WERI-Rb-1 (cell line): ENCODE measurements at regions not wholly inside any gene's neighbourhood (a gene's known extent, or its start where the extent isn't known, plus 50 kb on each side); places are given as distances from the start of the nearest gene placed in this dataset.

Source experiments
- DNase-seq: peaks from one replicate; pipeline ENCODE4 v3.0.0-alpha.2; 2020
- H3K27ac ChIP-seq: fragments of 250-450 bp; sonication (Bioruptor Pico); 2 replicates; pipeline ENCODE4 v1.5.1; 2020; ENCODE audit warnings: mild to moderate bottlenecking, moderate library complexity
- H3K27me3 ChIP-seq: fragments of 250-450 bp; sonication (Bioruptor Pico); 2 replicates; pipeline ENCODE4 v1.5.1; 2021; ENCODE audit warnings: mild to moderate bottlenecking, low read depth, moderate library complexity; ENCODE audit not compliant: insufficient read depth, severe bottlenecking
- H3K36me3 ChIP-seq: fragments of 250-450 bp; sonication (Bioruptor Pico); 2 replicates; pipeline ENCODE4 v1.5.1; 2020; ENCODE audit warnings: mild to moderate bottlenecking, moderate library complexity
- H3K4me3 ChIP-seq: 2 replicates; pipeline ENCODE4 v1.5.1; 2011; ENCODE audit warnings: low read depth, mild to moderate bottlenecking, control low read depth, low read length
- H3K9me3 ChIP-seq: fragments of 250-450 bp; sonication (Bioruptor Pico); 2 replicates; pipeline ENCODE4 v1.5.1; 2021; ENCODE audit warnings: mild to moderate bottlenecking, moderate library complexity; ENCODE audit not compliant: severe bottlenecking
- TF ChIP-seq, protein P1 (sequence below): IDR thresholded peaks from 2 replicates; pipeline ENCODE4 v1.5.1; 2011; ENCODE audit warnings: low read depth, mild to moderate bottlenecking, control low read depth, inconsistent platforms, low read length

DNA sequence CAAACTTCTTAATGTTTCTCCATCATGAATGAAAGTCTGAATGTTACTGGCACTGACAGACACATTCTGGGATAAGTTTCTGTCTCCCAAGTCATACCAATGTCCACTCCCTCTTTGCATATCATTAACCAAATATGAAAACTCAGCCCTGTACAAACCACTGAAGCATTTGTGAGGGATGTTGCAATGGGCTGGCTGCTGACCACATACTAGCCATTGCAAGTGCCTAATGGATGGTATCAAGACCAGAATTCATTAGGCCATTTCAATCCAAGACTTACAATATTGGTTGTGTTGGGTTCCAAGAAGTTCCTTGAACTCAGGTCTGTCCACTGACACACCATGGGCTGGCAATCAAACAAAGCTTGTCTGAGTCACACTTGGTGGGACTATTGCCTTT, 73.8 kb downstream of the CBLN2 start:
- TF ChIP-seq, protein P1, sequence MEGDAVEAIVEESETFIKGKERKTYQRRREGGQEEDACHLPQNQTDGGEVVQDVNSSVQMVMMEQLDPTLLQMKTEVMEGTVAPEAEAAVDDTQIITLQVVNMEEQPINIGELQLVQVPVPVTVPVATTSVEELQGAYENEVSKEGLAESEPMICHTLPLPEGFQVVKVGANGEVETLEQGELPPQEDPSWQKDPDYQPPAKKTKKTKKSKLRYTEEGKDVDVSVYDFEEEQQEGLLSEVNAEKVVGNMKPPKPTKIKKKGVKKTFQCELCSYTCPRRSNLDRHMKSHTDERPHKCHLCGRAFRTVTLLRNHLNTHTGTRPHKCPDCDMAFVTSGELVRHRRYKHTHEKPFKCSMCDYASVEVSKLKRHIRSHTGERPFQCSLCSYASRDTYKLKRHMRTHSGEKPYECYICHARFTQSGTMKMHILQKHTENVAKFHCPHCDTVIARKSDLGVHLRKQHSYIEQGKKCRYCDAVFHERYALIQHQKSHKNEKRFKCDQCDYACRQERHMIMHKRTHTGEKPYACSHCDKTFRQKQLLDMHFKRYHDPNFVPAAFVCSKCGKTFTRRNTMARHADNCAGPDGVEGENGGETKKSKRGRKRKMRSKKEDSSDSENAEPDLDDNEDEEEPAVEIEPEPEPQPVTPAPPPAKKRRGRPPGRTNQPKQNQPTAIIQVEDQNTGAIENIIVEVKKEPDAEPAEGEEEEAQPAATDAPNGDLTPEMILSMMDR = no peak
- Histone ChIP-seq H3K36me3 (no peaks in the 10 kb centered on the region), H3K27me3 (no peaks in the 10 kb centered on the region), H3K4me3 (no peak overlapping the region), H3K9me3 (no peaks in the 10 kb centered on the region), H3K27ac (no peak overlapping the region)
- no peak for DNase-seq

DNA sequence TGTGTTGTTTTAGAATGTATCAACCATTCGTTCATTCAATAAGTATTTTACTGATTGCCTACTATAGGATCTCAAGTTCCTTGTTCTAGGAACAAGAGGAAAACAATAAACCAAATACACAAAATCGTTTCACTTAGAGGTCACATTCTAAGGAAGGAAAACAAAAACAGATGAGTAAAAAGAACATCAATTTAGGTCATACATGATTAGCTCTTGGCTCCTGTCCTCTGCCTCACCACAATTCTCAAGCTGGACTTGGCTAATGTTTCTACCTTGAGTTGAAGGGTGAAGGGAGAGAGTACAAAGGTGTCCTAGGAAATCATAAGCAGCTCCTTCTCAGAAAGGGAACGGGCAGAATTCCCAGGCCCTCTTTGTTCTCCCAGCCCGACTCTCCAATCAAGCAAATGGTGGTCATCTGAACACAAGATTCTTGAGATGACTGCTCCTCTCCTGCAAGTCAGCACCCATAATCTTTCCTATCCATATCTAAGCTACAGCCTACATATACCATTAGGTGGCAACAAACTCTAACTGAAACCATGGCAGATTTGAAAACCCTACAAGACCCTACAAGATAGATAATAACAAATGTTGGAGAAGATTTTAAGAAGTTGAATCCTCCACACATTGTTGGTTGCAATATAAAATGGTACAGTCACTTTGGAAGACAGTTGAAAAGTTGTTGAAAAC, 76.0 kb downstream of the CBLN2 start:
- H3K4me3 ChIP-seq = no peak overlapping the region
- no peaks in the 10 kb centered on the region for H3K27me3 ChIP-seq
- H3K36me3 ChIP-seq = no peaks in the 10 kb centered on the region
- H3K27ac ChIP-seq = no peak overlapping the region
- no peaks in the 10 kb centered on the region for H3K9me3 ChIP-seq
- DNase-seq = no peak
- TF ChIP-seq, protein P1 = no peak

DNA sequence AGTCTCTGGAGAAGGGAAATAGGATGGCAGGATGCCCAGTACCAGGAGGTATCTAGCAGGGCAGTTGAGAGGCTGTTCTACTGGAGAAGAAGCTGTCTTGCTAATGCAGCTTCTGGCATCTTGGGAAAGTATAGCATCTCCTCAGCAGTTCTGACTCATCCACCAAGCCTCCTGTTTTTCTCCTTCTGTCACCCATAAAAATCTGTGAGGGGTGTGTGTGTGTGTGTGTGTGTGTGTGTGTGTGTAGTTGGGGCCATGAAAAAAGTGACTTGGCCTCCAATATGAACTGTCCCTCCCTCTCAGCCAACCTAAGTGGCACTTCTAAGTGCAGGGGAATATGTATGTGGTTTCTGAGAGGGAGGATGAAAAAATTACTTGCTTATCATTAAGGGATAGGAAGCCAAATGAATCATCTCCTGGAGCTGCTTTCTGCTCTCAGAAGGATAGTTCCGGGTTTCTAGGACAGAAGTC, 83.9 kb downstream of the CBLN2 start:
- no peak for DNase-seq
- H3K4me3 ChIP-seq = no peak overlapping the region
- no peaks in the 10 kb centered on the region for H3K9me3 ChIP-seq
- TF ChIP-seq, protein P1 = no peak
- H3K27ac ChIP-seq = no peak overlapping the region
- no peaks in the 10 kb centered on the region for H3K27me3 ChIP-seq
- no peaks in the 10 kb centered on the region for H3K36me3 ChIP-seq

DNA sequence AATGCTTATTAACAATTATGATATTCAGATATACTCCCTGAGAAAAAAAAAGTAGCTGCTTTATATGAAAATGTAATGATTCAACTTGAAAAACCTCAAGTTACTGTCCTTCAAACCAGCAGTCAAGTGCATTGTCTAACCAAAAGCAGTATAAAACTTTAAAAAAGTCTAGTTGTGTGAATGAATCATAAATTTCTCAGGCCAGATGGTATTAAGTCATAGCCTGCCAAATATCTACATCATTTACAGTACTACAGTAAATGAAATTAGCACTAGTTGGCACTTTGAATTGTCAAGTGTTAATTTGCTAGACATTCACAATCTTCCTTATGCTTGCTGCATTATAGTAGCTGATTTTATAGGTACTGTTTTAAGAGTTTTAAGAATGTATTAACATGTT, 85.9 kb downstream of the CBLN2 start:
- TF ChIP-seq, protein P1 = no peak
- no peaks in the 10 kb centered on the region for H3K27me3 ChIP-seq
- no peaks in the 10 kb centered on the region for H3K36me3 ChIP-seq
- H3K27ac ChIP-seq = no peak overlapping the region
- no peak for DNase-seq
- no peak overlapping the region for H3K4me3 ChIP-seq
- no peaks in the 10 kb centered on the region for H3K9me3 ChIP-seq

DNA sequence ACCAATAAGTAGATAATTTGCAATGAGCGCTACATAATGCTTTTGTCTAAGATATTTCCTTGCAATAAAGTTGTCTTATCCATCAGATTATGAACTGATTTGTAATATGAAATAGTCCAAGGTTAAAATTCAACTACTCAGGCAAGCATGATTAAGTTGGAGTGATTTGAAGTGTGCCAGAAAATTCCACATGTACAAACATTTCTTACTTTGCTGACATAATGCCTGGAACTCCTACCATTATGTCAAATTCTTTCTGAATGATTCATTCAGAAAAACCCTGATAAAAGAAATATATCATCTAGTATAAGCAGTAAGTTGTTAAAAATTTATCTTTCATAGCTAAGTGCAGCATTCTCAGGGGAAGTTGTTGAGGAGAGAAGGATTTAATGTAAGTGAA, 87.3 kb downstream of the CBLN2 start:
- Histone ChIP-seq H3K27me3 (no peaks in the 10 kb centered on the region), H3K9me3 (no peaks in the 10 kb centered on the region), H3K4me3 (no peak overlapping the region), H3K36me3 (no peaks in the 10 kb centered on the region), H3K27ac (no peak overlapping the region)
- TF ChIP-seq, protein P1 = no peak
- DNase-seq = no peak

DNA sequence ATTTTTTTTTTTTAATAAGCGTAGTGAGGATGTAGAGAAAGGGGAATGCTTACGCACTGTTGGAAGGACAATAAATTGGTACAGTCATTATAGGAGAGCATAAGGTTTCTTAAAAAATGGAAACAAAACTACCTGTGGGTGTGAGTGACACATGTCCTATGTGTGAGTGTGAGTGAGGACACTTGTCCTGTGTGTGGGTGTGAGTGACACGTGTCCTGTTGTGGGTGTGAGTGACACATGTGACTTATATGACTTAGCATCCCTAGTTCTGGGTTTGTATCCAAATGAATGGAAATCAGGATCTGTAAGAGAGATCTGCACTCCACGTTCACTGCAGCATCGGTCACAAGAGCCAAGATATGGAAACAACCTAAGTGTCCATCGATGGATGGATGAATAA, 91.8 kb downstream of the CBLN2 start:
- Histone ChIP-seq H3K27ac (no peak overlapping the region), H3K9me3 (no peaks in the 10 kb centered on the region), H3K36me3 (no peaks in the 10 kb centered on the region), H3K27me3 (no peaks in the 10 kb centered on the region), H3K4me3 (no peak overlapping the region)
- TF ChIP-seq, protein P1 = no peak
- no peak for DNase-seq
